GM18873 (cell line): ENCODE measurements at regions not wholly inside any gene's neighbourhood (a gene's known extent, or its start where the extent isn't known, plus 50 kb on each side); places are given as distances from the start of the nearest gene placed in this dataset.
"Not testable (repeated sequence)": the region's sequence is repeated elsewhere in the genome, so short reads cannot be mapped to it uniquely, and the experiment has no call there.

ENCODE experiments used
- ATAC-seq: cut with Tn5 transposase; IDR thresholded peaks from one replicate; pipeline ENCODE4 v1.9.1; 2021; ENCODE audit warnings: mild to moderate bottlenecking, moderate library complexity, moderate number of reproducible peaks; ENCODE audit not compliant: unreplicated experiment, low FRiP score

GRCh38 chr4:189124149-189124758, 816.4 kb upstream of the FRG1 start:
- ATAC-seq: no peak

- ATAC-seq: no peak
These were observed 815.9 kb upstream of the FRG1 start for GRCh38 chr4:189124791-189125190.

GRCh38 chr4:189126040-189126439, 814.6 kb upstream of the FRG1 start:
- no peak for ATAC-seq

GRCh38 chr4:189128341-189128740, 812.3 kb upstream of the FRG1 start:
- no peak for ATAC-seq

GRCh38 chr4:189129044-189129694, 811.5 kb upstream of the FRG1 start:
- no peak for ATAC-seq

- no peak for ATAC-seq
These were observed 809.6 kb upstream of the FRG1 start for GRCh38 chr4:189131118-189131517.

- ATAC-seq: no peak
These were observed 804.2 kb upstream of the FRG1 start for GRCh38 chr4:189136462-189136861.

GRCh38 chr4:189143263-189143952, 797.3 kb upstream of the FRG1 start:
- no peak for ATAC-seq

- ATAC-seq: no peak
These were observed 793.4 kb upstream of the FRG1 start for GRCh38 chr4:189147005-189147929.

GRCh38 chr4:189155083-189155482, 785.6 kb upstream of the FRG1 start:
- ATAC-seq: not testable (repeated sequence)

GRCh38 chr4:189162073-189162789, 778.4 kb upstream of the FRG1 start:
- ATAC-seq: no peak

- no peak for ATAC-seq
These were observed 777.8 kb upstream of the FRG1 start for GRCh38 chr4:189162888-189163287.

GRCh38 chr4:189176002-189176401, 764.7 kb upstream of the FRG1 start:
- no peak for ATAC-seq

- no peak for ATAC-seq
These were observed 763.5 kb upstream of the FRG1 start for GRCh38 chr4:189177130-189177529.

- no peak for ATAC-seq
These were observed 762.4 kb upstream of the FRG1 start for GRCh38 chr4:189178125-189178746.

- no peak for ATAC-seq
These were observed 754.8 kb upstream of the FRG1 start for GRCh38 chr4:189185810-189186432.

- no peak for ATAC-seq
These were observed 753.1 kb upstream of the FRG1 start for GRCh38 chr4:189187531-189188052.

- ATAC-seq: no peak
These were observed 742.0 kb upstream of the FRG1 start for GRCh38 chr4:189198624-189199023.

- ATAC-seq: no peak
These were observed 740.3 kb upstream of the FRG1 start for GRCh38 chr4:189200353-189200752.
